Left ventricle myocardium inferior (tissue), 1 donor: ENCODE measurements at regions not wholly inside any gene's neighbourhood (a gene's known extent, or its start where the extent isn't known, plus 50 kb on each side); places are given as distances from the start of the nearest gene placed in this dataset.

ENCODE experiments used
- DNase-seq: peaks from one replicate; pipeline ENCODE4 v3.0.0-alpha.2; 2020
- H3K27ac ChIP-seq: fragments of 200-600 bp; replicated peaks from 2 replicates; pipeline ENCODE4 v1.8.0; 2021
- H3K27me3 ChIP-seq: fragments of 200-600 bp; 2 replicates; pipeline ENCODE4 v1.8.0; 2021; ENCODE audit warnings: low read depth
- H3K36me3 ChIP-seq: fragments of 200-600 bp; 2 replicates; pipeline ENCODE4 v1.8.0; 2021
- H3K4me1 ChIP-seq: fragments of 200-600 bp; 2 replicates; pipeline ENCODE4 v1.8.0; 2021
- H3K4me3 ChIP-seq: fragments of 200-600 bp; 2 replicates; pipeline ENCODE4 v1.8.0; 2021; ENCODE audit warnings: mild to moderate bottlenecking, moderate library complexity
- H3K9me3 ChIP-seq: fragments of 200-600 bp; replicated peaks from 2 replicates; pipeline ENCODE4 v1.8.0; 2021
- CTCF ChIP-seq: fragments of 200-600 bp; IDR thresholded peaks from 2 replicates; pipeline ENCODE4 v1.8.0; 2021; ENCODE audit warnings: antibody characterized with exemption, mild to moderate bottlenecking, borderline replicate concordance
- intact Hi-C: fragments of 100-400 bp; cut with micrococcal nuclease; formaldehyde crosslinking; loops from one replicate; pipeline ENCODE4 v1.11.0; 2022
- donor health status: DM: no; HTN: yes; CAD: no; lungs with severe emphysema.

- no peak for DNase-seq
- intact Hi-C loops, result no loop called here
- Histone ChIP-seq H3K27ac (no peak overlapping the region), H3K9me3 (no peaks in the 10 kb centered on the region), H3K4me3 (no peak overlapping the region), H3K36me3 (no peaks in the 10 kb centered on the region), H3K4me1 (no peaks in the 10 kb centered on the region), H3K27me3 (no peaks in the 10 kb centered on the region)
- no peak for TF ChIP-seq CTCF
These were observed 159.4 kb downstream of the HS3ST3A1 start for GRCh38 chr17:13442361-13442760.

GRCh38 chr17:13441873-13442272, 159.9 kb downstream of the HS3ST3A1 start:
- H3K27ac ChIP-seq, result no peak overlapping the region
- no peak overlapping the region for H3K4me3 ChIP-seq
- no peaks in the 10 kb centered on the region for H3K4me1 ChIP-seq
- no peaks in the 10 kb centered on the region for H3K36me3 ChIP-seq
- TF ChIP-seq CTCF, result no peak
- no peaks in the 10 kb centered on the region for H3K27me3 ChIP-seq
- no peaks in the 10 kb centered on the region for H3K9me3 ChIP-seq
- no peak for DNase-seq
- intact Hi-C loops, result no loop called here

DNA sequence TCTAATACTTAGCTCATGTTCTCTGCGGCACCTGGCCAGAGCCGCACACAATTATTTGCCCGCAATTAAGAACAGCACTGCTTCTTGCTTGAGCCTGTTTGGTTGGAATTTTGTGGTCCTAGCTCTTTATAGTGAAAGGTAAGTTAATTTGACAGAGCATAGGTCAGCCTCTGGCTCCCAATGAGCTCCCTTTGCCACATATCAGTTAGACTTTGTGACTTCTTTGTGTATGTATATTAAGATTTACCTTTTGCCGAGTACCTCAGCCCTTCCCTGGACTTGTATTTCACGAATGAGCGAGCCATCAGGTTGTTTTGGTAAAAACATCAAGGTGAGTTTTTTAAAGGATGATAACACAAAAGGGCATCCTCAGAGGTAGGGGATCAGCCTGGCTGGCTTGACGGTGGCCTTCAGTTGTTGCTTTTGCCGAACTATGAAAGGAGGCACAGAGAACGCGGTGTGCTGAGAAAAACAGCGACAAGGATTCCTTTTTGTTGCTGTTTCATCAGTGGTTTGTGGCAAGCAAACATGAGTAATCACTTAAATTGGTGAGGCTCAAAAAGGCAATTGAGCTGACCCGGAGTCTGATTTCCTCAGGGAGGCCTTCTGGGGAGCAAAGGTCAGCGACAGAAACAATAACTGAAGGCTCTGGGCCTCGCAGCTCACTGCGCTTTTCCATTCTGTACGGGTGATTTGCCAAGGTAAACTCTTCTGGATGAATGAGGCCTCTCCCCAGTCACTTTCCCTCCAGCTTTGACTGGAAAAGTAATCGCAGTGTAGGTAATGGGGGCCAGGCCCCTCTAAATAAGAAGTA, 163.6 kb downstream of the HS3ST3A1 start:
- H3K27me3 ChIP-seq, result no peaks in the 10 kb centered on the region
- no peak overlapping the region for H3K27ac ChIP-seq
- no peaks in the 10 kb centered on the region for H3K36me3 ChIP-seq
- DNase-seq, result no peak
- no peaks in the 10 kb centered on the region for H3K4me1 ChIP-seq
- H3K4me3 ChIP-seq, result no peak overlapping the region
- TF ChIP-seq CTCF, result no peak
- peaks cover 4% of the 10 kb centered on the region for H3K9me3 ChIP-seq
- intact Hi-C loops, result no loop called here

DNA sequence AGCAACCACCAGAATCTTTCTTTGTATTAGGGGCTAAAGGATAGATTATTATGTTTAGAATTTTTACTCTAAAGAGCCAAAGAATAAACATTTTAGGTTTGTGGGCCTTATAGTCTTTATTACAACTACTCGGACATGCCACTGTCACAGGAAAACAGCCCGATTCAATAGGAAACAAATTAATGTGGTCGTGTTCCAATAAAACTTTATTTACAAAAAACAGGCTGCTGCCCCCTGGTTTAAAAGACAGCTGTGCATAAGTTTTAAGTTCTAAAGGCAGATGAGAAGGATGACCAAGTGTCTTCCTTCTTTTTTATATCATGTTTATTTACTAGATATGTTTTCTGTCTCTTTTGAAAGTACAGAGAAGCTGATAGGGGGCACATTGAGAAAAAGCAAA, 166.5 kb downstream of the HS3ST3A1 start:
- no peak for TF ChIP-seq CTCF
- Histone ChIP-seq H3K4me3 (no peak overlapping the region), H3K9me3 (peaks cover 8% of the 10 kb centered on the region), H3K36me3 (no peaks in the 10 kb centered on the region), H3K27me3 (no peaks in the 10 kb centered on the region), H3K27ac (no peak overlapping the region), H3K4me1 (no peaks in the 10 kb centered on the region)
- no peak for DNase-seq
- intact Hi-C loops, result no loop called here

DNA sequence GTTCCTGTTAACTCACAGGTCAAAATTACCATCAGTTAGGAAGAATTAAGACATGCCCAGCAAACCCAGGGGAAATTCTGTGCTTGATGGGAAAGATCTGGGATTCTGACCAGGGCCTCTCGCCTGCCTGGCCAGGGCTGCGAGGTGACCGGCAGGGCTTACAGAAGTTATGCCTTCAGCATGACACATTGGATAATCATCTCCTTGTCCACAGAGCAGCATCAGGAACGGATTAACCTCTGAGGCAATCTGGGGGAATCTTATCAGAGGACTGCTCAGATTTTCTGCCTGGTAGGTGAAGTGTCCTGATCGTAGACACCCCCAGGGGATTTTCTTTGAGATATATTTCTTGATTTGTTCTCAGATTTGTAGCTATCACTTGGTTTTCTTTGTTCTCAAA, 172.5 kb downstream of the HS3ST3A1 start:
- no peaks in the 10 kb centered on the region for H3K4me1 ChIP-seq
- H3K4me3 ChIP-seq, result no peak overlapping the region
- peaks cover 8% of the 10 kb centered on the region for H3K9me3 ChIP-seq
- no peak overlapping the region for H3K27ac ChIP-seq
- H3K36me3 ChIP-seq, result no peaks in the 10 kb centered on the region
- TF ChIP-seq CTCF, result no peak
- intact Hi-C loops, result no loop called here
- no peaks in the 10 kb centered on the region for H3K27me3 ChIP-seq
- no peak for DNase-seq
